Effector memory CD8-positive, alpha-beta T cell (primary cell): ENCODE measurements at regions not wholly inside any gene's neighbourhood (a gene's known extent, or its start where the extent isn't known, plus 50 kb on each side); places are given as distances from the start of the nearest gene placed in this dataset.
A peak's percentile ranks its signal among the peaks of the same experiment; 100 is the strongest.

Experiments
- ATAC-seq: fragments of 150-1000 bp; cut with Tn5 transposase; replicated peaks from 2 replicates; pipeline ENCODE4 v1.10.0; 2021; ENCODE audit warnings: mild to moderate bottlenecking, moderate library complexity
- DNase-seq, 3 experiments: peaks; one replicate each; pipeline ENCODE4 v3.0.0; 2021
- H3K27ac Mint-ChIP-seq, 2 donors: one replicate each; pipeline ENCODE4 v1.8.0; 2022; ENCODE audit warnings: mild to moderate bottlenecking in 2 of 2, mixed read lengths in 2 of 2, moderate library complexity in 2 of 2
- H3K27me3 Mint-ChIP-seq, 2 donors: one replicate each; pipeline ENCODE4 v1.8.0; 2022; ENCODE audit warnings: mixed read lengths in 2 of 2
- H3K36me3 Mint-ChIP-seq: one replicate; pipeline ENCODE4 v1.8.0; 2022; ENCODE audit warnings: mild to moderate bottlenecking, moderate library complexity, mixed read lengths; ENCODE audit not compliant: insufficient read depth
- H3K4me1 Mint-ChIP-seq, 2 donors: one replicate each; pipeline ENCODE4 v1.8.0; 2022; ENCODE audit warnings: low read depth in 2 of 2, mixed read lengths in 2 of 2
- H3K4me3 Mint-ChIP-seq, 2 donors: one replicate each; pipeline ENCODE4 v1.8.0; 2022; ENCODE audit warnings: mild to moderate bottlenecking in 2 of 2, mixed read lengths in 2 of 2, moderate library complexity in 2 of 2
- H3K9me3 Mint-ChIP-seq, 2 donors: one replicate each; pipeline ENCODE4 v1.8.0; 2022; ENCODE audit warnings: mixed read lengths in 2 of 2

- Mint-ChIP-seq H3K36me3 (peaks cover 3% of the 10 kb centered on the region), H3K9me3 (no peaks in the 10 kb centered on the region), H3K27ac (peak overlapping the region in 1 of 2 donors; percentile 32), H3K27me3 (peaks cover 0 to 50% of the 10 kb centered on the region in 2 donors), H3K4me1 (peaks cover 13% of the 10 kb centered on the region in 2 donors), H3K4me3 (no peak overlapping the region)
- DNase-seq (no peak), ATAC-seq (no peak)
Observed at GRCh38 chr19:29295285-29295684, 82.3 kb upstream of the UQCRFS1 start.

- Mint-ChIP-seq H3K9me3 (no peaks in the 10 kb centered on the region), H3K4me3 (no peak overlapping the region), H3K27me3 (peaks cover 0 to 42% of the 10 kb centered on the region in 2 donors), H3K4me1 (peaks cover 19 to 20% of the 10 kb centered on the region in 2 donors), H3K27ac (no peak overlapping the region), H3K36me3 (peaks cover 3% of the 10 kb centered on the region)
- DNase-seq: no peak
- ATAC-seq: no peak
Observed at GRCh38 chr19:29297381-29297780, 84.4 kb upstream of the UQCRFS1 start.

GRCh38 chr19:29299416-29300380 lies 86.7 kb upstream of the UQCRFS1 start:
- Mint-ChIP-seq H3K27me3 (peaks cover 0 to 29% of the 10 kb centered on the region in 2 donors), H3K4me3 (no peak overlapping the region), H3K4me1 (peaks cover 17 to 19% of the 10 kb centered on the region in 2 donors), H3K9me3 (no peaks in the 10 kb centered on the region), H3K36me3 (peaks cover 3% of the 10 kb centered on the region), H3K27ac (peak overlapping the region in 1 of 2 donors; percentile 47)
- DNase-seq (no peak), ATAC-seq (no peak)

GRCh38 chr19:29302002-29302928 lies 89.3 kb upstream of the UQCRFS1 start:
- H3K27ac Mint-ChIP-seq: peak overlapping the region; percentile 59 to 66
- ATAC-seq (peak; percentile 83), DNase-seq (peak in 2 of 3 experiments; percentile 9 to 10)
- H3K4me3 Mint-ChIP-seq: peak overlapping the region; percentile 57 to 64
- H3K27me3 Mint-ChIP-seq: peaks cover 0 to 35% of the 10 kb centered on the region in 2 donors
- no peaks in the 10 kb centered on the region for H3K9me3 Mint-ChIP-seq
- peaks cover 1% of the 10 kb centered on the region for H3K36me3 Mint-ChIP-seq
- H3K4me1 Mint-ChIP-seq: peaks cover 17 to 19% of the 10 kb centered on the region in 2 donors

GRCh38 chr19:29303069-29303718 lies 90.2 kb upstream of the UQCRFS1 start:
- DNase-seq (peak in 1 of 3 experiments; percentile 5), ATAC-seq (peak; percentile 61)
- H3K9me3 Mint-ChIP-seq: no peaks in the 10 kb centered on the region
- peaks cover 0 to 35% of the 10 kb centered on the region in 2 donors for H3K27me3 Mint-ChIP-seq
- no peaks in the 10 kb centered on the region for H3K36me3 Mint-ChIP-seq
- H3K4me1 Mint-ChIP-seq: peaks cover 17 to 19% of the 10 kb centered on the region in 2 donors
- peak overlapping the region; percentile 59 to 66 for H3K27ac Mint-ChIP-seq
- H3K4me3 Mint-ChIP-seq: peak overlapping the region; percentile 57 to 64

- no peaks in the 10 kb centered on the region for H3K9me3 Mint-ChIP-seq
- ATAC-seq (no peak), DNase-seq (no peak)
- peaks cover 0 to 40% of the 10 kb centered on the region in 2 donors for H3K27me3 Mint-ChIP-seq
- H3K36me3 Mint-ChIP-seq: no peaks in the 10 kb centered on the region
- H3K27ac Mint-ChIP-seq: peak overlapping the region; percentile 59 to 66
- H3K4me1 Mint-ChIP-seq: peaks cover 17 to 19% of the 10 kb centered on the region in 2 donors
- peak overlapping the region; percentile 57 to 64 for H3K4me3 Mint-ChIP-seq
Observed at GRCh38 chr19:29303719-29304090, 90.8 kb upstream of the UQCRFS1 start.

- H3K36me3 Mint-ChIP-seq: no peaks in the 10 kb centered on the region
- no peak overlapping the region for H3K27ac Mint-ChIP-seq
Observed at GRCh38 chr19:29305268-29305667, 92.3 kb upstream of the UQCRFS1 start.

GRCh38 chr19:29308977-29309590 lies 96.1 kb upstream of the UQCRFS1 start:
- DNase-seq (no peak), ATAC-seq (no peak)
- H3K27me3 Mint-ChIP-seq: peaks cover 32 to 77% of the 10 kb centered on the region in 2 donors
- no peaks in the 10 kb centered on the region for H3K9me3 Mint-ChIP-seq
- peaks cover 0 to 2% of the 10 kb centered on the region in 2 donors for H3K4me1 Mint-ChIP-seq
- no peak overlapping the region for H3K4me3 Mint-ChIP-seq
- no peaks in the 10 kb centered on the region for H3K36me3 Mint-ChIP-seq
- no peak overlapping the region for H3K27ac Mint-ChIP-seq

More at GRCh38 chr19:29305268-29305667, 92.3 kb upstream of the UQCRFS1 start:
- Mint-ChIP-seq H3K4me3 (no peak overlapping the region), H3K9me3 (no peaks in the 10 kb centered on the region), H3K27me3 (peaks cover 14 to 43% of the 10 kb centered on the region in 2 donors), H3K4me1 (peaks cover 18 to 19% of the 10 kb centered on the region in 2 donors)
- no peak for ATAC-seq
- DNase-seq: no peak

- no peak for DNase-seq
- ATAC-seq: no peak
- Mint-ChIP-seq H3K27ac (no peak overlapping the region), H3K4me1 (peaks cover 0 to 2% of the 10 kb centered on the region in 2 donors), H3K9me3 (no peaks in the 10 kb centered on the region), H3K27me3 (peaks cover 32 to 82% of the 10 kb centered on the region in 2 donors), H3K4me3 (no peak overlapping the region), H3K36me3 (no peaks in the 10 kb centered on the region)
Observed at GRCh38 chr19:29309637-29310036, 96.7 kb upstream of the UQCRFS1 start.

- no peak for ATAC-seq
Observed at GRCh38 chr19:29311191-29311790, 98.3 kb upstream of the UQCRFS1 start.

GRCh38 chr19:29315556-29316190 lies 102.7 kb upstream of the UQCRFS1 start:
- ATAC-seq (no peak), DNase-seq (no peak)
- Mint-ChIP-seq H3K4me3 (no peak overlapping the region), H3K36me3 (no peaks in the 10 kb centered on the region), H3K9me3 (no peaks in the 10 kb centered on the region), H3K27me3 (peaks cover 27 to 92% of the 10 kb centered on the region in 2 donors), H3K27ac (no peak overlapping the region), H3K4me1 (no peaks in the 10 kb centered on the region)

More at GRCh38 chr19:29311191-29311790, 98.3 kb upstream of the UQCRFS1 start:
- DNase-seq: no peak
- no peak overlapping the region for H3K4me3 Mint-ChIP-seq
- H3K27me3 Mint-ChIP-seq: peaks cover 32 to 90% of the 10 kb centered on the region in 2 donors
- H3K36me3 Mint-ChIP-seq: no peaks in the 10 kb centered on the region
- no peaks in the 10 kb centered on the region for H3K9me3 Mint-ChIP-seq
- H3K4me1 Mint-ChIP-seq: peaks cover 0 to 2% of the 10 kb centered on the region in 2 donors
- no peak overlapping the region for H3K27ac Mint-ChIP-seq

- Mint-ChIP-seq H3K27me3 (peaks cover 13 to 78% of the 10 kb centered on the region in 2 donors), H3K4me1 (no peaks in the 10 kb centered on the region), H3K36me3 (peaks cover 2% of the 10 kb centered on the region), H3K27ac (peak overlapping the region in 1 of 2 donors; percentile 29), H3K9me3 (no peaks in the 10 kb centered on the region), H3K4me3 (no peak overlapping the region)
- DNase-seq (no peak), ATAC-seq (no peak)
Observed at GRCh38 chr19:29318581-29318980, 105.6 kb upstream of the UQCRFS1 start.
